NCI-H2227 (cell line): ENCODE measurements at regions not wholly inside any gene's neighbourhood (a gene's known extent, or its start where the extent isn't known, plus 50 kb on each side); places are given as distances from the start of the nearest gene placed in this dataset.

Experiments
- DNase-seq: peaks from one replicate; lab custom pipeline; 2025; ENCODE audit not compliant: unreplicated experiment; lab: John Stamatoyannopoulos, UW

- DNase-seq, result no peak
Observed at GRCh38 chr5:15447209-15447608, 52.8 kb upstream of the FBXL7 start.

- no peak for DNase-seq
Observed at GRCh38 chr5:15446552-15446951, 53.4 kb upstream of the FBXL7 start.

- DNase-seq, result no peak
Observed at GRCh38 chr5:15442193-15442570, 57.8 kb upstream of the FBXL7 start.

GRCh38 chr5:15441433-15442192, 58.4 kb upstream of the FBXL7 start:
- DNase-seq, result no peak

GRCh38 chr5:15440434-15440833, 59.5 kb upstream of the FBXL7 start:
- no peak for DNase-seq

- no peak for DNase-seq
Observed at GRCh38 chr5:15439801-15440200, 60.2 kb upstream of the FBXL7 start.

- DNase-seq, result no peak
Observed at GRCh38 chr5:15433709-15434108, 66.3 kb upstream of the FBXL7 start.

- no peak for DNase-seq
Observed at GRCh38 chr5:15431923-15432322, 68.1 kb upstream of the FBXL7 start.

- no peak for DNase-seq
Observed at GRCh38 chr5:15425766-15426165, 74.2 kb upstream of the FBXL7 start.

- DNase-seq, result no peak
Observed at GRCh38 chr5:15424769-15425168, 75.2 kb upstream of the FBXL7 start.

GRCh38 chr5:15421921-15422412, 78.0 kb upstream of the FBXL7 start:
- no peak for DNase-seq

- DNase-seq, result no peak
Observed at GRCh38 chr5:15421381-15421780, 78.6 kb upstream of the FBXL7 start.

GRCh38 chr5:15420201-15420600, 79.8 kb upstream of the FBXL7 start:
- no peak for DNase-seq

- DNase-seq, result no peak
Observed at GRCh38 chr5:15417156-15417555, 82.8 kb upstream of the FBXL7 start.

- DNase-seq, result no peak
Observed at GRCh38 chr5:15406478-15406877, 93.5 kb upstream of the FBXL7 start.

GRCh38 chr5:15393146-15393545, 106.8 kb upstream of the FBXL7 start:
- no peak for DNase-seq

GRCh38 chr5:15391704-15392397, 108.1 kb upstream of the FBXL7 start:
- DNase-seq, result no peak

GRCh38 chr5:15388866-15389265, 111.1 kb upstream of the FBXL7 start:
- DNase-seq, result no peak

- no peak for DNase-seq
Observed at GRCh38 chr5:15387931-15388524, 112.0 kb upstream of the FBXL7 start.

- no peak for DNase-seq
Observed at GRCh38 chr5:15386122-15386521, 113.9 kb upstream of the FBXL7 start.

- no peak for DNase-seq
Observed at GRCh38 chr5:15385553-15385952, 114.4 kb upstream of the FBXL7 start.

GRCh38 chr5:15385037-15385436, 114.9 kb upstream of the FBXL7 start:
- DNase-seq, result no peak
